ENCODE measurements at regions not wholly inside any gene's neighbourhood (a gene's known extent, or its start where the extent isn't known, plus 50 kb on each side); places are given as distances from the start of the nearest gene placed in this dataset.

- no peaks in the 10 kb centered on the region for H3K9me3 ChIP-seq (ENCODE audit: insufficient read depth, low read depth, low read length)
- no peak overlapping the region for H3K9ac ChIP-seq (ENCODE audit: low read length)
- H2AFZ ChIP-seq (ENCODE audit: insufficient read depth, low read length, poor library complexity): no peak overlapping the region
- no peak overlapping the region for H3K4ac ChIP-seq (ENCODE audit: low read depth, low read length)
- WGBS (ENCODE audit: extremely low coverage, insufficient coverage, insufficient read length): no CpG with 5 or more reads among the region's 12 CpGs
- no peak overlapping the region for H4K91ac ChIP-seq (ENCODE audit: low read depth, low read length)
- no peaks in the 10 kb centered on the region for H3K79me1 ChIP-seq (ENCODE audit: low read length)
- H3K4me3 ChIP-seq (ENCODE audit: low read depth, low read length): no peak overlapping the region
- no peak overlapping the region for H4K12ac ChIP-seq (ENCODE audit: low read depth, low read length)
- H3K4me2 ChIP-seq (ENCODE audit: low read length): no peak overlapping the region
- no peak overlapping the region for H3K18ac ChIP-seq (ENCODE audit: low read length)
- no peaks in the 10 kb centered on the region for H3K36me3 ChIP-seq (ENCODE audit: control insufficient read depth in 1 of 2, insufficient read depth in 2 of 2, low read length in 2 of 2)
- no peak overlapping the region for H2BK120ac ChIP-seq (ENCODE audit: insufficient read depth, low read length, poor library complexity)
- H3K27me3 ChIP-seq (ENCODE audit: insufficient read depth, low read length): no peaks in the 10 kb centered on the region
- H3K27ac ChIP-seq (ENCODE audit: low read depth, low read length): no peak overlapping the region
- H2AK5ac ChIP-seq (ENCODE audit: low read length): no peak overlapping the region
- no peak for DNase-seq
- H3K79me2 ChIP-seq (ENCODE audit: control insufficient read depth, insufficient read depth, low read length, poor library complexity): no peaks in the 10 kb centered on the region
- no peak overlapping the region for H2BK5ac ChIP-seq (ENCODE audit: low read depth, low read length, poor library complexity)
- no peak overlapping the region for H2BK12ac ChIP-seq (ENCODE audit: low read length)
- H3K4me1 ChIP-seq (ENCODE audit: control insufficient read depth in 1 of 2, insufficient read depth in 2 of 2, low read length in 2 of 2): no peaks in the 10 kb centered on the region
- no peak overlapping the region for H3K23ac ChIP-seq (ENCODE audit: low read length)
- no peak overlapping the region for H3K14ac ChIP-seq (ENCODE audit: low read length)
- no peak overlapping the region for H4K8ac ChIP-seq (ENCODE audit: low read depth, low read length)
Observed at GRCh38 chr4:57234252-57234775, 124.1 kb upstream of the IGFBP7 start.

GRCh38 chr4:57233386-57233785 lies 123.2 kb upstream of the IGFBP7 start:
- H4K91ac ChIP-seq (ENCODE audit: low read depth, low read length): no peak overlapping the region

GRCh38 chr4:57231781-57232180 lies 121.6 kb upstream of the IGFBP7 start:
- Histone ChIP-seq H3K18ac (ENCODE audit: low read length) (no peak overlapping the region), H3K9me3 (ENCODE audit: insufficient read depth, low read depth, low read length) (no peaks in the 10 kb centered on the region), H3K14ac (ENCODE audit: low read length) (no peak overlapping the region), H3K79me1 (ENCODE audit: low read length) (no peaks in the 10 kb centered on the region), H4K91ac (ENCODE audit: low read depth, low read length) (no peak overlapping the region), H4K12ac (ENCODE audit: low read depth, low read length) (no peak overlapping the region), H4K8ac (ENCODE audit: low read depth, low read length) (no peak overlapping the region), H2BK120ac (ENCODE audit: insufficient read depth, low read length, poor library complexity) (no peak overlapping the region), H3K4me1 (ENCODE audit: control insufficient read depth in 1 of 2, insufficient read depth in 2 of 2, low read length in 2 of 2) (no peaks in the 10 kb centered on the region), H3K4me3 (ENCODE audit: low read depth, low read length) (no peak overlapping the region), H2AK5ac (ENCODE audit: low read length) (no peak overlapping the region), H3K36me3 (ENCODE audit: control insufficient read depth in 1 of 2, insufficient read depth in 2 of 2, low read length in 2 of 2) (no peaks in the 10 kb centered on the region), H2BK5ac (ENCODE audit: low read depth, low read length, poor library complexity) (no peak overlapping the region), H2BK12ac (ENCODE audit: low read length) (no peak overlapping the region), H3K4ac (ENCODE audit: low read depth, low read length) (no peak overlapping the region), H3K9ac (ENCODE audit: low read length) (no peak overlapping the region), H3K4me2 (ENCODE audit: low read length) (no peak overlapping the region), H3K79me2 (ENCODE audit: control insufficient read depth, insufficient read depth, low read length, poor library complexity) (no peaks in the 10 kb centered on the region), H2AFZ (ENCODE audit: insufficient read depth, low read length, poor library complexity) (no peak overlapping the region), H3K27ac (ENCODE audit: low read depth, low read length) (no peak overlapping the region), H3K23ac (ENCODE audit: low read length) (no peak overlapping the region), H3K27me3 (ENCODE audit: insufficient read depth, low read length) (no peaks in the 10 kb centered on the region)
- no CpG with 5 or more reads among the region's 2 CpGs for WGBS (ENCODE audit: extremely low coverage, insufficient coverage, insufficient read length)
- peak in 1 of 2 donors; percentile 13 for DNase-seq

More at GRCh38 chr4:57233386-57233785, 123.2 kb upstream of the IGFBP7 start:
- H3K36me3 ChIP-seq (ENCODE audit: control insufficient read depth in 1 of 2, insufficient read depth in 2 of 2, low read length in 2 of 2): no peaks in the 10 kb centered on the region
- no peak overlapping the region for H4K8ac ChIP-seq (ENCODE audit: low read depth, low read length)
- no CpG with 5 or more reads among the region's 4 CpGs for WGBS (ENCODE audit: extremely low coverage, insufficient coverage, insufficient read length)
- H3K4me2 ChIP-seq (ENCODE audit: low read length): no peak overlapping the region
- no peak overlapping the region for H2BK5ac ChIP-seq (ENCODE audit: low read depth, low read length, poor library complexity)
- H3K14ac ChIP-seq (ENCODE audit: low read length): no peak overlapping the region
- H3K79me2 ChIP-seq (ENCODE audit: control insufficient read depth, insufficient read depth, low read length, poor library complexity): no peaks in the 10 kb centered on the region
- no peaks in the 10 kb centered on the region for H3K79me1 ChIP-seq (ENCODE audit: low read length)
- no peak overlapping the region for H2AK5ac ChIP-seq (ENCODE audit: low read length)
- H3K27ac ChIP-seq (ENCODE audit: low read depth, low read length): no peak overlapping the region
- H3K23ac ChIP-seq (ENCODE audit: low read length): no peak overlapping the region
- H3K4ac ChIP-seq (ENCODE audit: low read depth, low read length): no peak overlapping the region
- H2BK120ac ChIP-seq (ENCODE audit: insufficient read depth, low read length, poor library complexity): no peak overlapping the region
- H3K9me3 ChIP-seq (ENCODE audit: insufficient read depth, low read depth, low read length): no peaks in the 10 kb centered on the region
- H3K27me3 ChIP-seq (ENCODE audit: insufficient read depth, low read length): no peaks in the 10 kb centered on the region
- no peak overlapping the region for H2BK12ac ChIP-seq (ENCODE audit: low read length)
- H3K4me1 ChIP-seq (ENCODE audit: control insufficient read depth in 1 of 2, insufficient read depth in 2 of 2, low read length in 2 of 2): no peaks in the 10 kb centered on the region
- H3K4me3 ChIP-seq (ENCODE audit: low read depth, low read length): no peak overlapping the region
- no peak overlapping the region for H2AFZ ChIP-seq (ENCODE audit: insufficient read depth, low read length, poor library complexity)
- H3K18ac ChIP-seq (ENCODE audit: low read length): no peak overlapping the region
- H4K12ac ChIP-seq (ENCODE audit: low read depth, low read length): no peak overlapping the region
- H3K9ac ChIP-seq (ENCODE audit: low read length): no peak overlapping the region
- no peak for DNase-seq

- no peak overlapping the region for H3K23ac ChIP-seq (ENCODE audit: low read length)
- H3K4me2 ChIP-seq (ENCODE audit: low read length): no peak overlapping the region
- no peak overlapping the region for H4K8ac ChIP-seq (ENCODE audit: low read depth, low read length)
- no peaks in the 10 kb centered on the region for H3K9me3 ChIP-seq (ENCODE audit: insufficient read depth, low read depth, low read length)
- no peak for DNase-seq
- H3K4me1 ChIP-seq (ENCODE audit: control insufficient read depth in 1 of 2, insufficient read depth in 2 of 2, low read length in 2 of 2): no peaks in the 10 kb centered on the region
- no peak overlapping the region for H2AFZ ChIP-seq (ENCODE audit: insufficient read depth, low read length, poor library complexity)
- H2BK5ac ChIP-seq (ENCODE audit: low read depth, low read length, poor library complexity): no peak overlapping the region
- H2AK5ac ChIP-seq (ENCODE audit: low read length): no peak overlapping the region
- H2BK120ac ChIP-seq (ENCODE audit: insufficient read depth, low read length, poor library complexity): no peak overlapping the region
- no peak overlapping the region for H3K9ac ChIP-seq (ENCODE audit: low read length)
- no peak overlapping the region for H2BK12ac ChIP-seq (ENCODE audit: low read length)
- no peak overlapping the region for H4K91ac ChIP-seq (ENCODE audit: low read depth, low read length)
- H3K18ac ChIP-seq (ENCODE audit: low read length): no peak overlapping the region
- WGBS (ENCODE audit: extremely low coverage, insufficient coverage, insufficient read length): no CpG with 5 or more reads among the region's 2 CpGs
- H3K79me1 ChIP-seq (ENCODE audit: low read length): no peaks in the 10 kb centered on the region
- H3K27ac ChIP-seq (ENCODE audit: low read depth, low read length): no peak overlapping the region
- H3K79me2 ChIP-seq (ENCODE audit: control insufficient read depth, insufficient read depth, low read length, poor library complexity): no peaks in the 10 kb centered on the region
- no peak overlapping the region for H4K12ac ChIP-seq (ENCODE audit: low read depth, low read length)
- no peak overlapping the region for H3K14ac ChIP-seq (ENCODE audit: low read length)
- H3K27me3 ChIP-seq (ENCODE audit: insufficient read depth, low read length): no peaks in the 10 kb centered on the region
- H3K4ac ChIP-seq (ENCODE audit: low read depth, low read length): no peak overlapping the region
- H3K36me3 ChIP-seq (ENCODE audit: control insufficient read depth in 1 of 2, insufficient read depth in 2 of 2, low read length in 2 of 2): no peaks in the 10 kb centered on the region
- H3K4me3 ChIP-seq (ENCODE audit: low read depth, low read length): no peak overlapping the region
Observed at GRCh38 chr4:57220734-57221133, 110.5 kb upstream of the IGFBP7 start.

Measured in trophoblast cell (in vitro differentiated cells and primary cell).